ENCODE measurements at regions not wholly inside any gene's neighbourhood (a gene's known extent, or its start where the extent isn't known, plus 50 kb on each side); places are given as distances from the start of the nearest gene placed in this dataset.

DNA sequence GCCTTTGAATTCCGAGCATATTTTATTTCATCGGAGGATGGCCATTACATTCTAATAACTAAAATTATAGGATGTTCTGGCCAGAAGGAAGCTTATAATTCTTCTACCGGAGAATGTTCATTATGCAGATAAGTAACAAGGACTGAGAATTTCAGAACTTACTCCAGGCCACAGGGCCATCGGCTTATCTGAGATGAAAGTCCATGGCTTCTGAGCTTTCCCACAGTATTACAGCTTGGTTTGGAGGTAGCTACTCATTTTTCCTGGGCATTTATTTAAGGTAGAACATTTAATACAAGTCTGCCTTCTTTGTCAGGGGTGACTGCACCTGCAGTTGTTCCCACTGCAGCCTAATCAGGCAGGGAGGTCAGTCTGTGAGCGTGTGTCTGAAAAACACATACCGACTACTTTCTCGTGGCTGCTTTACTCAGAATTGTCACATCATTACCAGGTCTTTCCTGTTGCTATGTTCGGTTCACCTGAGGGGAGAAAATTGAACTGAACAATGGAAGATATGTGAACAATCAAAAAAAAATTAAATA is 219.7 kb upstream of the CPHXL start:
- no peaks in the 10 kb centered on the region for H3K36me3 ChIP-seq
- peaks cover 9% of the 10 kb centered on the region for H3K27me3 ChIP-seq (ENCODE audit: low read depth)
- no peak overlapping the region for H3K4me3 ChIP-seq
- H3K27ac ChIP-seq (replicated peaks): no peak overlapping the region
- H3K4me1 ChIP-seq: no peaks in the 10 kb centered on the region
- TF ChIP-seq, protein P1, sequence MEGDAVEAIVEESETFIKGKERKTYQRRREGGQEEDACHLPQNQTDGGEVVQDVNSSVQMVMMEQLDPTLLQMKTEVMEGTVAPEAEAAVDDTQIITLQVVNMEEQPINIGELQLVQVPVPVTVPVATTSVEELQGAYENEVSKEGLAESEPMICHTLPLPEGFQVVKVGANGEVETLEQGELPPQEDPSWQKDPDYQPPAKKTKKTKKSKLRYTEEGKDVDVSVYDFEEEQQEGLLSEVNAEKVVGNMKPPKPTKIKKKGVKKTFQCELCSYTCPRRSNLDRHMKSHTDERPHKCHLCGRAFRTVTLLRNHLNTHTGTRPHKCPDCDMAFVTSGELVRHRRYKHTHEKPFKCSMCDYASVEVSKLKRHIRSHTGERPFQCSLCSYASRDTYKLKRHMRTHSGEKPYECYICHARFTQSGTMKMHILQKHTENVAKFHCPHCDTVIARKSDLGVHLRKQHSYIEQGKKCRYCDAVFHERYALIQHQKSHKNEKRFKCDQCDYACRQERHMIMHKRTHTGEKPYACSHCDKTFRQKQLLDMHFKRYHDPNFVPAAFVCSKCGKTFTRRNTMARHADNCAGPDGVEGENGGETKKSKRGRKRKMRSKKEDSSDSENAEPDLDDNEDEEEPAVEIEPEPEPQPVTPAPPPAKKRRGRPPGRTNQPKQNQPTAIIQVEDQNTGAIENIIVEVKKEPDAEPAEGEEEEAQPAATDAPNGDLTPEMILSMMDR (IDR thresholded peaks at IDR 0.05; ENCODE audit: borderline replicate concordance): no peak
- H3K9me3 ChIP-seq (replicated peaks): peaks cover 3% of the 10 kb centered on the region
- intact Hi-C loops (cut with micrococcal nuclease): no loop called here
- DNase-seq: no peak

DNA sequence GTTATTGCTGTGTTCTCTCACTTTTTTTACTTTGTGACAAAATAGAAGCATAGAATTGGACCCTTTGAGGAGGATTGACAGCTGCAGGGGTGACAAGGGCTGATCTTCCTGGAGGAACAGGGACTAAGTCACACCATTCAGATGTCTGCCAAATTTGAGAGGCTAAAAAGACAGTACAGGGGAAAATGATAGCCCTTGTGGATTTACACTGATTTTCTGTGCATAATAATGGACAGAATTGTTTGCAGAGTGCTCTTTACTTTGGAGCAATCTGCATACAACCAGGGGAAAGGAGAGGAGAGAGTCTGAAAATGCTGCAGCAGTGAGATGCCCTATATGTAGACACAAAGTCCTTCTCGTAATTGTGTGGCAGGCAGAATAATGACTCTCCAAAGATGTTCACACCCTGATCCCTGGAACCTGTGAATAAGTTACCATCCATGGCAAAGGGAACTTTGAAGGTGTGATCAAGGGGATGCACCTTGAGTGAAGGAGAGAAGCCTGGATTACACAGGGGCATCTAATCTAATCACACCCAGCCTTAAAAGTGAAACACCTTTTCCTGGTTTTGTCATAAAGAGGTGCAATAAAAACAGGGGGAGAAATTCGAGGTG is 221.4 kb upstream of the CPHXL start:
- Histone ChIP-seq H3K36me3 (no peaks in the 10 kb centered on the region), H3K4me3 (no peak overlapping the region), H3K27ac (replicated peaks) (no peak overlapping the region), H3K9me3 (replicated peaks) (no peaks in the 10 kb centered on the region), H3K27me3 (ENCODE audit: low read depth) (peaks cover 6% of the 10 kb centered on the region), H3K4me1 (no peaks in the 10 kb centered on the region)
- TF ChIP-seq, protein P1 (IDR thresholded peaks at IDR 0.05; ENCODE audit: borderline replicate concordance): no peak
- intact Hi-C loops (cut with micrococcal nuclease): no loop called here
- DNase-seq: no peak

DNA sequence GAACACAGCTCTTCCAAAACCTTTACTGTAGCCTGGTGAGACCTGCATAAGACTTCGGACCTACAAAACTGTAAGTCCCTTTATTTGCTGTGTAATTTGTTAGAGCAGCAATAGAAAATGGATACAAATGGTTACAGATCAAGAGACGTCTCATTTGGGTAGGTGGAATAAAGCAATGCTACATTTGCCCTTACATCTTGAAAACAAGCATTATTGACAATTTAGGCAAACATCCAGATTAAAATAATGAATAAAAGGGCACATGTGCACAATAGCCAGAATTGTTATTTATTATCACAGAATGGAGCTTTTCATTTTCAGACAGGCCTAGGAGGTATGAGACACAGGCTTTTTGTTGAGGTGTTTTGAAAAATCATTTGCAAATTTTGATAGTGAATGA is 222.2 kb upstream of the CPHXL start:
- Histone ChIP-seq H3K4me3 (no peak overlapping the region), H3K27ac (replicated peaks) (no peak overlapping the region), H3K9me3 (replicated peaks) (no peaks in the 10 kb centered on the region), H3K4me1 (no peaks in the 10 kb centered on the region), H3K36me3 (no peaks in the 10 kb centered on the region), H3K27me3 (ENCODE audit: low read depth) (peaks cover 6% of the 10 kb centered on the region)
- no peak for DNase-seq
- TF ChIP-seq, protein P1 (IDR thresholded peaks at IDR 0.05; ENCODE audit: borderline replicate concordance): no peak
- intact Hi-C loops (cut with micrococcal nuclease): no loop called here

DNA sequence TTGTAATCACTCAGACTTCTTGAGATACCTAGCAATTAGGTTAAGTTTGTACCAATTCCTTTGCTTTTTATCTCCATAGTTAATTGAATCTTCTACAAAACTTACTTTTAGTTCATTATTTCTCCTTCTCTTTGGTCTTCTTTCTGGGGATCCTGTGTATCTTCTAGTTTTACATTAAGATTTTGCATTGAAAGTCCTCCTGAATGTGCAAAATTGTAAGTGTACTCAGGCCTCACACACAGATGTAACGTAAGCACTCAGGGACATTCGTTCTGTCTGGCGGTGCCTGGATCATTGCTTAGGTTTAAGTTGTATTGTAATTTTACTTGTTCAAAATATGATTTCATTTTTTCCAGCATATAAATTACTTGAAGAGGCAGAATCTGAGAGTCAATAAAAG is 222.6 kb upstream of the CPHXL start:
- no peaks in the 10 kb centered on the region for H3K9me3 ChIP-seq (replicated peaks)
- H3K36me3 ChIP-seq: no peaks in the 10 kb centered on the region
- peaks cover 6% of the 10 kb centered on the region for H3K27me3 ChIP-seq (ENCODE audit: low read depth)
- no peak for DNase-seq
- H3K27ac ChIP-seq (replicated peaks): no peak overlapping the region
- TF ChIP-seq, protein P1 (IDR thresholded peaks at IDR 0.05; ENCODE audit: borderline replicate concordance): no peak
- no peaks in the 10 kb centered on the region for H3K4me1 ChIP-seq
- intact Hi-C loops (cut with micrococcal nuclease): no loop called here
- no peak overlapping the region for H3K4me3 ChIP-seq

DNA sequence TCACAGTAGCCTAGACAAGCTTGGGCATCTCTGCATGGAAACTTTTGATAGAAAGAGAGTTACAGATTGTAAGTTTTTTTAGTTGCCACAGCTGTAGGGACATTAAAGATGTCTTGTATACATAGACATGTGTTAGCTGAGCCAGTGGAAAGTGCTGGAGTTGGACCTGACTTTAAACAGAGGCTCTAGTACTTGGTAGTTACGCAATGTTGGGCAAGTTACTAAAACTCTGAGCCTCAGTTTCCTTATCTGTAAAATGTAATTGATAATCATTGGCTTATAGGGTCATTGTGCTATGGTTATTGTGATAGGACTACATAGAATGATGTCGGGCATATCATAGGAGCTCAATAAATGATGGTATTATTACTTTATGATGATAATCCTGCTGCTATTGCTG is 225.8 kb upstream of the CPHXL start:
- no peaks in the 10 kb centered on the region for H3K36me3 ChIP-seq
- DNase-seq: no peak
- no peaks in the 10 kb centered on the region for H3K27me3 ChIP-seq (ENCODE audit: low read depth)
- no peak overlapping the region for H3K27ac ChIP-seq (replicated peaks)
- H3K4me1 ChIP-seq: no peaks in the 10 kb centered on the region
- intact Hi-C loops (cut with micrococcal nuclease): no loop called here
- H3K9me3 ChIP-seq (replicated peaks): no peaks in the 10 kb centered on the region
- no peak overlapping the region for H3K4me3 ChIP-seq
- TF ChIP-seq, protein P1 (IDR thresholded peaks at IDR 0.05; ENCODE audit: borderline replicate concordance): no peak

Measured in left ventricle myocardium inferior (tissue), 1 donor.